Transverse colon (tissue), 4 donors: ENCODE measurements at regions not wholly inside any gene's neighbourhood (a gene's known extent, or its start where the extent isn't known, plus 50 kb on each side); places are given as distances from the start of the nearest gene placed in this dataset.

ENCODE experiments used
- DNase-seq: peaks from one replicate; pipeline ENCODE4 v3.0.0-alpha.2; 2019
- H3K27ac ChIP-seq, 4 donors: fragments of 200-600 bp; sonication (generic); 2 replicates each; pipeline ENCODE4 v1.5.1; 2016 to 2018; ENCODE audit warnings: inconsistent platforms in 4 of 4
- H3K27me3 ChIP-seq: fragments of 200-600 bp; sonication (generic); 2 replicates; pipeline ENCODE4 v1.5.1; 2017; ENCODE audit warnings: inconsistent platforms
- H3K36me3 ChIP-seq, 4 donors: fragments of 200-600 bp; sonication (generic); 2 replicates each; pipeline ENCODE4 v1.5.1; 2017 to 2019; ENCODE audit warnings: inconsistent platforms in 4 of 4
- H3K4me1 ChIP-seq, 4 donors: fragments of 200-600 bp; sonication (generic); 2 replicates each; pipeline ENCODE4 v1.5.1; 2017 to 2020; ENCODE audit warnings: inconsistent platforms in 4 of 4
- H3K4me3 ChIP-seq, 4 donors: fragments of 200-600 bp; sonication (generic); 1 replicate in 1 of 4; 2 replicates in 3 of 4; pipeline versions ENCODE4 v1.5.1 to v1.6.1; 2017 to 2019; ENCODE audit warnings: inconsistent platforms in 4 of 4
- H3K9me3 ChIP-seq, 2 donors: fragments of 200-600 bp; sonication (generic); 2 replicates each; pipeline ENCODE4 v1.5.1; 2017 to 2019; ENCODE audit warnings: inconsistent platforms in 2 of 2
- CTCF ChIP-seq, 5 experiments: fragments of 200-600 bp in 3 of 5; fragments of 450-650 bp in 2 of 5; sonication (generic) in 3 of 5; IDR thresholded peaks; 1 replicate in 2 of 5; 2 replicates in 3 of 5; pipeline ENCODE4 v1.5.1; 2016 to 2017; ENCODE audit warnings: antibody characterized with exemption in 5 of 5, inconsistent platforms in 3 of 5, mild to moderate bottlenecking in 2 of 5, moderate library complexity in 1 of 5
- EP300 ChIP-seq: sonication (generic); formaldehyde crosslinking; IDR thresholded peaks from one replicate; pipeline ENCODE4 v1.6.1; 2017; ENCODE audit warnings: antibody characterized with exemption, low read depth
- POLR2A ChIP-seq: fragments of 450-650 bp; IDR thresholded peaks from one replicate; pipeline ENCODE4 v1.6.1; 2016; ENCODE audit warnings: antibody characterized with exemption, mild to moderate bottlenecking, moderate library complexity
- POLR2AphosphoS5 ChIP-seq, 3 donors: sonication (generic); formaldehyde crosslinking; IDR thresholded peaks; one replicate each; pipeline ENCODE4 v1.6.1; 2016; ENCODE audit warnings: antibody characterized with exemption in 3 of 3
- WGBS, 2 donors: methylation state at CpG; one replicate each; pipeline ENCODE4 v1.1.5; 2018; ENCODE audit warnings: low coverage in 1 of 2; 5-methylcytosine and 5-hydroxymethylcytosine counted together
- in situ Hi-C, 4 donors: fragments of 200-750 bp; cut with MboI; loops; one replicate each; pipeline versions ENCODE4 v1.15.0 to v1.15.1; 2017; ENCODE audit warnings: low sequenced_read_pairs in 3 of 4, low pct_ligation_motif_present in 1 of 4, low pct_unique_long_range_greater_than_20kb in 1 of 4
- intact Hi-C: fragments of 100-400 bp; cut with DNase I; formaldehyde crosslinking; loops from one replicate; pipeline ENCODE4 v1.15.1; 2023; ENCODE audit warnings: low total_unique reads

- no peaks in the 10 kb centered on the region for H3K4me1 ChIP-seq
- TF ChIP-seq CTCF (IDR thresholded peaks at IDR 0.05) (no peak), POLR2A (no peak), POLR2AphosphoS5 (IDR thresholded peaks at IDR 0.05) (no peak), EP300 (no peak)
- no peaks in the 10 kb centered on the region for H3K27me3 ChIP-seq
- no peaks in the 10 kb centered on the region for H3K9me3 ChIP-seq
- in situ Hi-C loops, result no loop called here
- intact Hi-C loops, result no loop called here
- H3K4me3 ChIP-seq, result no peak overlapping the region
- no peak for DNase-seq
- no peaks in the 10 kb centered on the region for H3K36me3 ChIP-seq
- no peak overlapping the region for H3K27ac ChIP-seq
These were observed 789.7 kb downstream of the FRK start for GRCh38 chr6:115270953-115271352.

DNA sequence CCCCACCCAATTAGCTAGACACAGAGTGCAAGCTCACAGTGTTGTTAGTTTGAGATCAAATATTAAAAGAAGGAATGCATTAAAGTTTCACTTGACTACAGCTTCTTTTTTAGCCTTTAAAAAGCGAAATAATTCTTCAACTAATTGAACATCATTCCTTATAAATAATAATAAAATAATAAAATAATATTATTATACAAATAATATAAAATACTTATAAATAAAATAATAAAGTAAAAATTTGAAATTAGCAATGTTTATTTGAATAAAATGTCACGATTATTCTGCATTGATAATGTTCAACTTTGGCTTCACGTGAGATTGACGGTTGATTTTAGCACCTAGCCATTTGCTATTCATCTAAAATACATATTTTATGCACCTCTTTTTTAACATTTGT lies 819.3 kb downstream of the FRK start:
- Histone ChIP-seq H3K27ac (no peak overlapping the region), H3K4me3 (no peak overlapping the region), H3K27me3 (no peaks in the 10 kb centered on the region), H3K4me1 (no peaks in the 10 kb centered on the region), H3K9me3 (no peaks in the 10 kb centered on the region), H3K36me3 (no peaks in the 10 kb centered on the region)
- intact Hi-C loops (no loop called here), in situ Hi-C loops (no loop called here)
- WGBS, 2 donors, result 53 to 61% methylated on average over 4 of the region's 4 CpGs
- TF ChIP-seq CTCF (IDR thresholded peaks at IDR 0.05) (no peak), EP300 (no peak), POLR2AphosphoS5 (IDR thresholded peaks at IDR 0.05) (no peak), POLR2A (no peak)
- no peak for DNase-seq

DNA sequence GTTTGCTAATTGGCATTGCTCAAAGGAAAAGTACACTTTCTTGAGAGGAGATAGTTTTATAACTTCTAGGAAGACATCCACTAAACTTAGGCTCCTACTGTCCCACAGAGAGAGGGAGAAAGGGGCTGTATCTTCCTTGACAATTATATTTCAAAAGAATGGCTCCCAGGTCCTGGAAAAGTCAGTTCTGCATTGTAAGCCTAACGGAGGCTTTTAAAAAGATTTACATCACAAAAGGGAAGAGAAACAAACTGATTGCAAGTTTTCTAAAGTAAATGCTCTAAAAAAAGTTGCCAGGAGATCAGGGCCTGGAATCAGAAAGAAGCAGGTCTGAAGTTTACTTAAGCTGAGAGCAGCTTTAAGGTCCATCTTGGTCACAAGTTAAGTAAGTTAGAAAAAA lies 839.5 kb downstream of the FRK start:
- 61 to 67% methylated on average over 1 of the region's 1 CpG for WGBS, 2 donors
- H3K27ac ChIP-seq, result no peak overlapping the region

DNA sequence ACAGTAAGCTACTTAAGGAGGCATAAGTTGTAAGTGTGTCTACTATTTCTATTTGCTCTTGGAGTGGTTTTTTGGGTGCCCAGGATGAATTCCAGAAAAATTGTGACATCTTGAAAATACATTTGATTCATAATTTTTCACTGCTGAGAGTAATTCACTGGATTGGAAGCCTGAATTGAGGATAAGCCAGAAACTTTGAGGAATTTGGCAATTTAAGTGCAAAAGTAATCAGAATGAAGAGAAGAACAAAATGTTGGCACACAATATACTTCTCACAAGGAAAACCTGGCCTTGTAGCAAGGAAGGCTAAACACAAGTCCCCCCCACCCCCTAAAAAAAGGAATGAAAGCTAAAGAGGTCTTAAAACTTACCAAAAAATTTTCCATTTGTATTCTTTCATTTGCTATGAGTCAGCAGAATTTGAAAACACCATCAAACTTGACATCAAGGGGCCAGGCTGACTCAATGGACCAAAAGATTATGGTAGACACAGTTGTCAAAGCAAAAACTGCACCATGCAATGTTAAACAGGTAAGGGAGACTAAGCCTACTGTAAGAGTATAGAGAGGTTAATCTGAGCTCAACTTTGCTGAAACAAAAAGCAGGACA lies 840.0 kb downstream of the FRK start:
- Histone ChIP-seq H3K27me3 (no peaks in the 10 kb centered on the region), H3K4me3 (no peak overlapping the region), H3K36me3 (no peaks in the 10 kb centered on the region), H3K27ac (no peak overlapping the region), H3K9me3 (no peaks in the 10 kb centered on the region), H3K4me1 (no peaks in the 10 kb centered on the region)
- TF ChIP-seq POLR2A (no peak), CTCF (IDR thresholded peaks at IDR 0.05) (no peak), EP300 (no peak), POLR2AphosphoS5 (IDR thresholded peaks at IDR 0.05) (no peak)
- in situ Hi-C loops, result no loop called here
- no peak for DNase-seq
- intact Hi-C loops, result no loop called here

More for the DNA sequence above, 839.5 kb downstream of the FRK start:
- Histone ChIP-seq H3K4me3 (no peak overlapping the region), H3K27me3 (no peaks in the 10 kb centered on the region), H3K4me1 (no peaks in the 10 kb centered on the region), H3K9me3 (no peaks in the 10 kb centered on the region), H3K36me3 (no peaks in the 10 kb centered on the region)
- no peak for DNase-seq
- intact Hi-C loops, result no loop called here
- no peak for TF ChIP-seq POLR2A
- TF ChIP-seq CTCF (IDR thresholded peaks at IDR 0.05), result no peak
- TF ChIP-seq EP300, result no peak
- TF ChIP-seq POLR2AphosphoS5 (IDR thresholded peaks at IDR 0.05), result no peak
- in situ Hi-C loops, result no loop called here
